ENCODE measurements at regions not wholly inside any gene's neighbourhood (a gene's known extent, or its start where the extent isn't known, plus 50 kb on each side); places are given as distances from the start of the nearest gene placed in this dataset.

GRCh38 chr16:59259950-59260319 lies 525.8 kb upstream of the GOT2 start:
- Histone ChIP-seq H3K27me3 (replicated peaks) (no peaks in the 10 kb centered on the region), H3K27ac (no peak overlapping the region), H3K36me3 (replicated peaks) (no peaks in the 10 kb centered on the region), H3K4me3 (ENCODE audit: low read depth, low read length) (no peak overlapping the region)
- no peak for DNase-seq
- in situ Hi-C loops (cut with HindIII; ENCODE audit: low pct_ligation_motif_present, low sequenced_read_pairs) = no loop called here
- TF ChIP-seq CTCF (IDR thresholded peaks at IDR 0.05; ENCODE audit: low read depth, low read length, missing control alignments) = no peak

DNA sequence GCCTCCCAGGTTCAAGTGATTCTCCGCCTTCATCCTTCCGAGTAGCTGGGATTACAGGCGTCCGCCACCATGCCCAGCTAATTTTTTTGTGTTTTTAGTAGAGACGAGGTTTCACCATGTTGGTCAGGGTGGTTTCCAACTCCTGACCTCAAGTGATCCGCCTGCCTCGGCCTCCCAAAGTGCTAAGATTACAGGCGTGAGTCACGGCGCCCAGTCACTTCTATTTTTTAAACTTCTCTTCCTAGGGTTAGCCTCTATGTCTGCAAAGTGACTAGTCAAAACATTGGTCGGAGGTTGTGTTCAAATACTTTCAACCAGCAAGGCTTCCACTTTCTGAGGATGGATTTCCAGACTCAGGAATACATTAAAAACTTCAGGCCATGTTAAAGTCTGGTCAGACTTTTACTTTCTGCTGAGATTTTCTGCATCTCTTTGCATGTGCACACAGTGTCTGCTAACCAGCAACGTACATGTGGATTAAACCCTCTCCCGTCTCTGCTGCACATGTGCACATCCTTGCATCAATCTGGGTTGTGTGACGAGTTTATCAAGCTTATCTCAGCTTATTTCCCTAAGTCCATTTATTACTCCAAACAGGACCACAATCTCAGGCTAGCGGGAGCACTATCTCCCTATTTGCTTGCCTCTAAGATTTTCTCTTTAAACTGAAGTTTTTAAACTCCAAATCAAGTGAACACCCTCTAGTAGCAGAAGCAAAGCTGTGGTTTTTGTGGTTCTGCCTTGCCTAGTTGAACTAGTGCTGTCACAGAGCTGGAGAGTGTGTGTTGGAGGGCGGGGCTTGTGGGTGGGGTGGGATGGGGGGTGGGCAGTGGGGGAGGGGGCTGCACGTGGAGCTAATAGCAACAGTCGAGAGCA lies 525.2 kb upstream of the GOT2 start:
- Histone ChIP-seq H3K36me3 (replicated peaks) (no peaks in the 10 kb centered on the region), H3K4me3 (ENCODE audit: low read depth, low read length) (no peak overlapping the region), H3K27me3 (replicated peaks) (no peaks in the 10 kb centered on the region), H3K27ac (no peak overlapping the region)
- in situ Hi-C loops (cut with HindIII; ENCODE audit: low pct_ligation_motif_present, low sequenced_read_pairs) = no loop called here
- no peak for TF ChIP-seq CTCF (IDR thresholded peaks at IDR 0.05; ENCODE audit: low read depth, low read length, missing control alignments)
- no peak for DNase-seq

DNA sequence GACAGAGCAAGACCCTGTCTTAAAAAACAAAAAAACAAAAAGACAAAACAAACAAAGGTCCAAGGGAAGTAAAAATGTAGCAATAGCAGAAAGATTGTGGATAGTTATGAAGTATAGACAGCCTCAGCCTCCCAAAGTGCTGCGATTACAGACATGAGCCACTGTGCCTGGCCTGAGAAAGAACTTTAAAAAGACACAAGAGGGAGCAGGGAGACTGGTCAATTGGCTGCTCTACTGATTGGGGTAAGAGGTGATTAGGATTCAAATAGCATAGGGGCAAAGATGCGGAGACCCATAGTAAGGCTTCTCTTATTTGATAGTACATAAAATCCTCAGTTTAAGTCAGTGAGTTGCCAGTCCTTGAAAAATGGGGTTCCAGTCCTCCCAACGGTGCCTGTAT lies 518.2 kb upstream of the GOT2 start:
- in situ Hi-C loops (cut with HindIII; ENCODE audit: low pct_ligation_motif_present, low sequenced_read_pairs) = no loop called here
- DNase-seq = no peak
- no peak for TF ChIP-seq CTCF (IDR thresholded peaks at IDR 0.05; ENCODE audit: low read depth, low read length, missing control alignments)
- Histone ChIP-seq H3K4me3 (ENCODE audit: low read depth, low read length) (no peak overlapping the region), H3K27ac (no peak overlapping the region), H3K36me3 (replicated peaks) (no peaks in the 10 kb centered on the region), H3K27me3 (replicated peaks) (no peaks in the 10 kb centered on the region)

DNA sequence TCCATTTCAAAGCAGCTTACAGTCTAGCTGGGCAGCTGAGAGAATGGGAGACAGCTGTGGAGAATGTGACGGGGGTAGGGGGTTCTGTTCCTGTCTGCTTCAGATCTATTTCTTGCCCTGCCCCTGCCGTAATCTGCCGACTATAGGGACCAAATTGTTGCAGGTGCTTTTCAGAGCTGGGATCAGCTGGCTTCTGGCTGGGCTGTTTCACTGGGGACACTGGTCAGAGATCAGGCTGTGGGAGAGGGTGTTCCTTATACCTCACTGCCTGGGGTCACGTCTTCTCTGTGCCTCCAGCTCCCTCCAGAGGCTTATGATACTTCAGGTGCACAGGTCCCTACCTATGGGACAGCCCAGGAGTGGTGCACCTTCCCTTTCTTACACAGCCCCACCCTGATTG lies 514.9 kb upstream of the GOT2 start:
- Histone ChIP-seq H3K36me3 (replicated peaks) (no peaks in the 10 kb centered on the region), H3K27me3 (replicated peaks) (no peaks in the 10 kb centered on the region), H3K4me3 (ENCODE audit: low read depth, low read length) (no peak overlapping the region), H3K27ac (no peak overlapping the region)
- no peak for DNase-seq
- in situ Hi-C loops (cut with HindIII; ENCODE audit: low pct_ligation_motif_present, low sequenced_read_pairs) = no loop called here
- no peak for TF ChIP-seq CTCF (IDR thresholded peaks at IDR 0.05; ENCODE audit: low read depth, low read length, missing control alignments)

- H3K36me3 ChIP-seq (replicated peaks) = no peaks in the 10 kb centered on the region
- TF ChIP-seq CTCF (IDR thresholded peaks at IDR 0.05; ENCODE audit: low read depth, low read length, missing control alignments) = no peak
- in situ Hi-C loops (cut with HindIII; ENCODE audit: low pct_ligation_motif_present, low sequenced_read_pairs) = no loop called here
- no peak for DNase-seq
- no peak overlapping the region for H3K27ac ChIP-seq
- no peak overlapping the region for H3K4me3 ChIP-seq (ENCODE audit: low read depth, low read length)
- H3K27me3 ChIP-seq (replicated peaks) = no peaks in the 10 kb centered on the region
Observed at GRCh38 chr16:59242556-59242955, 508.4 kb upstream of the GOT2 start.

- TF ChIP-seq CTCF (IDR thresholded peaks at IDR 0.05; ENCODE audit: low read depth, low read length, missing control alignments) = no peak
- Histone ChIP-seq H3K4me3 (ENCODE audit: low read depth, low read length) (no peak overlapping the region), H3K27me3 (replicated peaks) (no peaks in the 10 kb centered on the region), H3K27ac (no peak overlapping the region), H3K36me3 (replicated peaks) (no peaks in the 10 kb centered on the region)
- in situ Hi-C loops (cut with HindIII; ENCODE audit: low pct_ligation_motif_present, low sequenced_read_pairs) = no loop called here
- no peak for DNase-seq
Observed at GRCh38 chr16:59238246-59238645, 504.1 kb upstream of the GOT2 start.
